Central memory CD8-positive, alpha-beta T cell (primary cell): ENCODE measurements at regions not wholly inside any gene's neighbourhood (a gene's known extent, or its start where the extent isn't known, plus 50 kb on each side); places are given as distances from the start of the nearest gene placed in this dataset.
"Not testable (repeated sequence)": the region's sequence is repeated elsewhere in the genome, so short reads cannot be mapped to it uniquely, and the experiment has no call there.

ENCODE experiments used
- ATAC-seq: fragments of 150-1000 bp; cut with Tn5 transposase; replicated peaks from 2 replicates; pipeline ENCODE4 v1.10.0; 2022; ENCODE audit warnings: mild to moderate bottlenecking, moderate FRiP score, moderate number of reproducible peaks; ENCODE audit not compliant: poor library complexity, severe bottlenecking; ENCODE audit errors: extremely low read depth
- DNase-seq, 2 donors: peaks; one replicate each; pipeline ENCODE4 v3.0.0; 2021; ENCODE audit warnings: low spot score in 2 of 2
- H3K27ac Mint-ChIP-seq: one replicate; pipeline ENCODE4 v1.8.0; 2022; ENCODE audit warnings: low read depth, mild to moderate bottlenecking, moderate library complexity, mixed read lengths
- H3K27me3 Mint-ChIP-seq: one replicate; pipeline ENCODE4 v1.8.0; 2022; ENCODE audit warnings: mixed read lengths
- H3K36me3 Mint-ChIP-seq: one replicate; pipeline ENCODE4 v1.8.0; 2022; ENCODE audit warnings: mild to moderate bottlenecking, moderate library complexity, mixed read lengths; ENCODE audit not compliant: insufficient read depth
- H3K4me1 Mint-ChIP-seq: one replicate; pipeline ENCODE4 v1.8.0; 2022; ENCODE audit warnings: mixed read lengths
- H3K4me3 Mint-ChIP-seq: one replicate; pipeline ENCODE4 v1.8.0; 2022; ENCODE audit warnings: mild to moderate bottlenecking, moderate library complexity, mixed read lengths
- H3K9me3 Mint-ChIP-seq: one replicate; pipeline ENCODE4 v1.8.0; 2022; ENCODE audit warnings: mixed read lengths

DNA sequence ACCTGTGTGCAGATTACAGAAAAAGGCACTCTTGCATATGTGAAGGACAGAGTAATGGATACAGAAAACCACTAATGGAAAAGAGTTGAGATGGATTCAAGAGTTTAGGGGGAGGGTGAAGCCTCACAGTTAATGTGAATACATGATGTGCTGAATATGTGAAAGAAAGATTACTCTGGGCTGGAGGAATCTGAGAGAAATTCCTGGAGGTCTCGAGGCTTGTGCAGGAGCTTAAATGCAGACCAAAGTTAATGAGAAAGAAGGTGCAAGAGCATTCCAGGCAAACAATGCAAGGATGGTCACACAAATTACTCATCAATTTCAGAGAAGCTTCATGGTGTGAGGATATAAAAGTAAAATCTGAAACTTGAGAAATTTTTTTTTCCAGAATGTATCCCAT, 768.8 kb downstream of the STPG2 start:
- ATAC-seq (no peak), DNase-seq (no peak)
- Mint-ChIP-seq H3K4me3 (no peak overlapping the region), H3K27me3 (no peaks in the 10 kb centered on the region), H3K9me3 (peaks cover 33% of the 10 kb centered on the region), H3K27ac (no peak overlapping the region), H3K36me3 (no peaks in the 10 kb centered on the region), H3K4me1 (no peaks in the 10 kb centered on the region)

DNA sequence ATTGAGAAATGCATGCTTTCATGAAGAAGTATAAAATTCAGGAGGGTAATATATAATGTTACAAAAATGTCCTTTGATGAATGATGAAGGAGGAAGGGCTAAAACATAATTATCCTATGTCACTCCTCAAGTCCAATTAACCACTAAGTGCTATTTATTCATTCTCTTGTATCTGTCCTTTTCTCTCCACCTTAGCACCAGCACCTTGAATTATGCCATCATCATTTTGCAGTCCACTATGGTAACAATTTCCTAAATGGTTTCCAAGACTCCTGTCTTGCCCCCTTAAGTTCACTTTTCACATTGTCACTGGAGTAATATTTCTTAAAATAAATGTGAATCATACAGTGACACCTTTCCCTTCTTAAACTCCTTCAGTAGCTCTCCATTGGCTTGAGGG, 756.3 kb downstream of the STPG2 start:
- no peaks in the 10 kb centered on the region for H3K4me1 Mint-ChIP-seq
- DNase-seq (no peak), ATAC-seq (no peak)
- no peaks in the 10 kb centered on the region for H3K27me3 Mint-ChIP-seq
- H3K27ac Mint-ChIP-seq: no peak overlapping the region
- no peak overlapping the region for H3K4me3 Mint-ChIP-seq
- H3K36me3 Mint-ChIP-seq: no peaks in the 10 kb centered on the region
- H3K9me3 Mint-ChIP-seq: peaks cover 17% of the 10 kb centered on the region

DNA sequence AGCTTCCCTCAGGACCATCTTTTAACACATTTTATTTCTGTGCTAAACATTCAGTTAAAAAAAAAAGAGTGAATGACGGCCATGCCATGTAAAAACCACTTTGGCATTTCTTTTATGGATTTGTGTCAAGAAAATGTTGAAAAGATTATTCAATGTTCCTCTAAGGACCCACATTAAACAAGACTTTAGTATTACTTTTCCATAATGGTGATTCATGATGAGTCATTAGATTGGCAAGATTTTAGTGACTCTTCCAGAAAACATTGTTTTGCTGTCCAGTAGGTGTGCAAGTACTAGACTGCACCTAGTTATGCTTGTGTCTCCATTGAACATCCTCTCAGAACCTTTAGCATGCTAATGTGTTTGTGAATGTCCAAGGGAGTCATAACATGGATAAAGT, 748.6 kb downstream of the STPG2 start:
- Mint-ChIP-seq H3K4me1 (no peaks in the 10 kb centered on the region), H3K27me3 (no peaks in the 10 kb centered on the region), H3K36me3 (no peaks in the 10 kb centered on the region), H3K27ac (no peak overlapping the region), H3K4me3 (no peak overlapping the region), H3K9me3 (no peaks in the 10 kb centered on the region)
- no peak for DNase-seq
- no peak for ATAC-seq

DNA sequence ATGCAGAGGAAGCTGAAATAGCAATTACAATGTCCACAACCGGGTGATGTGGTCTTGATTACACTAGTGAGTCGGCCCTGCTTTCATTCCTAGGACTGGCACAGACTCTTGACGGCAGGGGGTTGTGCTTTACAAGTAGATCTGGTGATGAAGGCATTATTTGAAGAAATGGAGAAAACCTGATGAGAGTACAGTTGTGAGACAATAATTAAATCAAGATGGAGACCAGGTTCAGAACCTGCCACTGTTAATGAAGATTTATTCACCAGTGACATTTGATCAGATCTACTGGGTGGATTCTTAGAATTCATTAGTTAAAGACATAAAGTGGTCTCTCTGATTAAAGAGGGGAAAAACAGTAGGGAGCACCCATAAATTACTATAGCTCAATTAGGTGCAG, 747.2 kb downstream of the STPG2 start:
- no peak for ATAC-seq
- no peaks in the 10 kb centered on the region for H3K4me1 Mint-ChIP-seq
- no peaks in the 10 kb centered on the region for H3K36me3 Mint-ChIP-seq
- H3K27ac Mint-ChIP-seq: no peak overlapping the region
- no peak for DNase-seq
- peaks cover 6% of the 10 kb centered on the region for H3K9me3 Mint-ChIP-seq
- no peaks in the 10 kb centered on the region for H3K27me3 Mint-ChIP-seq
- no peak overlapping the region for H3K4me3 Mint-ChIP-seq

DNA sequence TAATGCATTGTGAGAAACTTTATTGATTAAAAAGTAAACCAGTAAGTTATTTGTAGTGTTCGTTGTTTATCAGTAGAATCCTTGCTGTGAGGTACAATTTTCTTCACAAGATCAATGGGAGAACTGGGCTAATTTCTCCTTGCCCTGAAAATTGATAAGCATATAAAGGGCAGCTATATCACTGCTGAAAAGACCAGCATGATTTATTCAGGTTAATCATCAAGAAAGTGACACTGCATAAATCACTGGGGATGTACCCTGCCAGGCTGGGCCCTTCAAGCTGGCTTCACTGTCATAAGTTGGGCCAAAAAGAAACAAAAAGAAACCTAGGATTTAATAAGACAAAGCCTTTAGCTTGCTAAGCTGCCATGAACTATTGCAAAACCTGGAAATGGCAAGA, 746.7 kb downstream of the STPG2 start:
- Mint-ChIP-seq H3K9me3 (peaks cover 6% of the 10 kb centered on the region), H3K4me3 (no peak overlapping the region), H3K27ac (no peak overlapping the region), H3K27me3 (no peaks in the 10 kb centered on the region), H3K4me1 (no peaks in the 10 kb centered on the region), H3K36me3 (no peaks in the 10 kb centered on the region)
- no peak for ATAC-seq
- no peak for DNase-seq

DNA sequence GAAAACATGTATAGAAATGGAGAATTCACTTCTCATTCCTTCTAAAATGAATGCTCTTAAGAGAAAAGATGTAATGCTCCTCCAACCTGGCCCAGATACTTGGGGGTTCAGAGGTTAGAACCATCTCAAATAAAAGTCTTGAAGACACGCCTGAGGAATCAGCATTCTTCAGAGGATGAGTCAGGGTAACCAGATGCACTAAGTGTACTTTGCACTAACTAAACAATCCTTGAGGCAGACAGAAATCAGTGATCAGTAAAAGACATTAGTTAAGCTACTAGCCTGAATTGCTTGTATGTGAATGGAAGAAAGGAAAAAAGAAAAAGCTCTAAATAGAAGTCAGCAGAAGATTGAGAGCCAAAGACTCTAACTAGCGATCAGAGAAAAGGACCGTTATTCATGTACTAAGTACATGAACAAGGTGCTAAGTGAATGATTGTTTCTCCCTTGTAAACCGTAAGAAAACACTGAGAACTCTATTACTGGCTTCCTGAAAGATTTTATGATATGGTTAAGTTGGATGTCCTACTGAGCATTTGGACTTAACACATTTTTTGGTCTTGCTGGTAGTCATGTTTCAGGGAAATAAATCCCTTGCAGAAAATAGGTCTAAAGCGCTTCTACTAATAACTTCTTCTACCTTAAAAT, 738.3 kb downstream of the STPG2 start:
- ATAC-seq (no peak), DNase-seq (no peak)
- Mint-ChIP-seq H3K27me3 (no peaks in the 10 kb centered on the region), H3K27ac (no peak overlapping the region), H3K4me3 (no peak overlapping the region), H3K4me1 (no peaks in the 10 kb centered on the region), H3K9me3 (peaks cover 27% of the 10 kb centered on the region), H3K36me3 (no peaks in the 10 kb centered on the region)

DNA sequence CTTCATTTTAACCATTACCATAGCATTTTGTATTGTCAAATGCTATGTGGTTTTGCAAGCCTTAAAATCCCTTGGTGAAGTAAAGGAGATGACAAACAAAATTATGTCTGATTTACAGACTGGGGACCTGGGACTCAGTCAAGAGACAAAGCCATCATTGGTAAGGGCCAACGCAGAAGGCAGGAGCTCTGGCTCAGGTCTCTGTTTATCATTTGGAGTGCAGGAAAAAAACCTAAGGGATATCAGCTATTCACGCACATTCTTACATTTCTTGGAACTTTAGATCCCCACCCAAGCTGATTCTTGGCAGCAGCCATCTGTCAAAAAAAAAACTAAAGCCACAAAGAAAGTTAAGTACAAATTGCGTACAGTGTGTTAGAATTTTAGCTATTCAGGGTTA, 731.9 kb downstream of the STPG2 start:
- Mint-ChIP-seq H3K4me3 (no peak overlapping the region), H3K9me3 (peaks cover 13% of the 10 kb centered on the region), H3K4me1 (no peaks in the 10 kb centered on the region), H3K36me3 (no peaks in the 10 kb centered on the region), H3K27me3 (no peaks in the 10 kb centered on the region), H3K27ac (no peak overlapping the region)
- DNase-seq: no peak
- ATAC-seq: no peak

DNA sequence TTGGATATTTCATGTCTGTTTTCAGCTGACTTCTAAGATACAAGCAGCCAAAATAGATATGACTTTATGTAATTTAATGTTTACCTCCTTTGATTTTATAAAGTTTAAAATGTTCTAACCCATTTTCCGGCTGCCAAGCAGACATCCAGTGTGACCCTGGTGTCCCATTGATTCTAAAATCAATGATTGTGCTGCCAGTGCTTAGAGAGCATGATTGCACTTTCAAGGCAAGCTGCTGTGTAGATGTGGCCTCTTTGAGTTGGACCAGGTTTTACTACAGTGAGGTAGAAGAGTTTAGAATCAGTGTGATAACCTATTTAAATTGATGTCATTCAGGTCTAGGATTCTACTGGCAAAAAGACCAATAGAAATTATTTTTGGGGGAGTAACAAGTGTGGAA, 730.9 kb downstream of the STPG2 start:
- no peak overlapping the region for H3K4me3 Mint-ChIP-seq
- DNase-seq: no peak
- no peaks in the 10 kb centered on the region for H3K36me3 Mint-ChIP-seq
- H3K27me3 Mint-ChIP-seq: no peaks in the 10 kb centered on the region
- no peak overlapping the region for H3K27ac Mint-ChIP-seq
- H3K9me3 Mint-ChIP-seq: peaks cover 14% of the 10 kb centered on the region
- no peak for ATAC-seq
- H3K4me1 Mint-ChIP-seq: no peaks in the 10 kb centered on the region

DNA sequence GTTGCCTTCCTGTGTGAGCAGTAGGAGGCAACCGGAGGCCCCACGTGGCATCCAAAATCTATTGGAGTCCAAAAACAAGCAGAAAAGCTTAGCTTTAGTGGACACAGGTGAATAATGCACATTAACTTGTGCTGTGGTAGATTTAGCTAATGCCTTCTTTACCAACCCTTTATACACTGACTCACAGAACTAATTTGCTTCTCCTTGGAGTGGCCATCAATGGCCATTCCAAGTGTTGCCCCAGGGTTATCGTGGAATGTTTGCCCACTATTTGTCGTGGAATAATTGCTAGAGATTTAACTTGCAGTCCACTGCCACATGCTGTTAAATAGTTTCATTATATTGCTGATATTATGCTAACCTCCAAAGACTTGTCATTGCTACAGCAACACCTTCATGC, 729.1 kb downstream of the STPG2 start:
- peaks cover 19% of the 10 kb centered on the region for H3K9me3 Mint-ChIP-seq
- no peaks in the 10 kb centered on the region for H3K4me1 Mint-ChIP-seq
- H3K27ac Mint-ChIP-seq: no peak overlapping the region

DNA sequence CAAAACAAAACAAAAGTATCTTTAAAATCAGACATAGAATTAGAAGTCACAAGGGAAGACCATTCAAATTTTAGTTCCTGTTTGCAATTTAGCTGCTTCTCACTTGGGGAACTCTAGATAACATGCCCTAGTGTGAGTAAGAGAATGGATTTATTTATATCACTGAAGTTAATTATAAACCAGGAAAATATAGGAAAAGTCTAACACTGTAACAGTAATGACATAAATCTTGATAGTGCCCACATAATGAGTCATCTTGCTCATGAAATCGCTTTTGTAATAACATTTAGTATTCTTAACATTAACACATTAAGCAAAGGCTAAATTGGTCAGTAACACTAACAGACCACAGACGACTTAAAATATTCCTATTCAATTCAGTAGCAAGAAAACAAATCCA, 710.7 kb downstream of the STPG2 start:
- H3K36me3 Mint-ChIP-seq: no peaks in the 10 kb centered on the region
- DNase-seq: no peak
- no peak overlapping the region for H3K4me3 Mint-ChIP-seq
- H3K9me3 Mint-ChIP-seq: peaks cover 6% of the 10 kb centered on the region
- no peaks in the 10 kb centered on the region for H3K27me3 Mint-ChIP-seq
- H3K4me1 Mint-ChIP-seq: no peaks in the 10 kb centered on the region
- no peak for ATAC-seq
- no peak overlapping the region for H3K27ac Mint-ChIP-seq

More for the DNA sequence above, 729.1 kb downstream of the STPG2 start:
- no peak for ATAC-seq
- Mint-ChIP-seq H3K36me3 (no peaks in the 10 kb centered on the region), H3K4me3 (no peak overlapping the region), H3K27me3 (no peaks in the 10 kb centered on the region)
- no peak for DNase-seq

DNA sequence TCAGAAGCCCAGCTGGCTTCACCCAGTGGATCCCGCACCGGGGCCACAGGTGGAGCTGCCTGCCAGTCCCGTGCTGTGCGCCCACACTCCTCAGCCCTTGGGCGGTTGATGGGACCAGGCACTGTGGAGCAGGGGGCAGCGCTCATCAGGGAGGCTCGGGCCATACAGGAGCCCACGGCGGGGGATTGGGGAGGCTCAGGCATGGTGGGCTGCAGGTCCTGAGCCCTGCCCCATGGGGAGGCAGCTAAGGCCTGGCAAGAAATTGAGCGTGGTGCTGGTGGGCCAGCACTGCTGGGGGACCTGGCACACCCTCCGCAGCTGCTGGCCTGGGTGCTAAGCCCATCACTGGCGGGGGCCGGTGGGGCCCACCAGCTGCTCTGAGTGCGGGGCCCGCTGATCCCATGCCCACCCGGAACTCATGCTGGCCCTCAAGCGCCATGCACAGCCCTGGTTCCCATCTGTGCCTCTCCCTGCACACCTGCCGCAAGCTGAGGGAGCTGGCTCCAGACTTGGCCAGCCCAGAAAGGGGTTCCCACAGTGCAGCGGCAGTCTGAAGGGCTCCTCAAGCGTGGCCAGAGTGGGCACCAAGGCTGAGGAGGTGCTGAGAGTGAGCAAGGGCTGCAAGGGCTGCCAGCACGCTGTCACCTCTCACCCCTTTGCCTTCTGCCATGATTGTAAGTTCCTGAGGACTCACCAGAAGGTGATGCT, 705.1 kb downstream of the STPG2 start:
- not testable (repeated sequence) for H3K27me3 Mint-ChIP-seq, DNase-seq, ATAC-seq, H3K27ac Mint-ChIP-seq, H3K4me1 Mint-ChIP-seq, H3K36me3 Mint-ChIP-seq, H3K4me3 Mint-ChIP-seq, H3K9me3 Mint-ChIP-seq

DNA sequence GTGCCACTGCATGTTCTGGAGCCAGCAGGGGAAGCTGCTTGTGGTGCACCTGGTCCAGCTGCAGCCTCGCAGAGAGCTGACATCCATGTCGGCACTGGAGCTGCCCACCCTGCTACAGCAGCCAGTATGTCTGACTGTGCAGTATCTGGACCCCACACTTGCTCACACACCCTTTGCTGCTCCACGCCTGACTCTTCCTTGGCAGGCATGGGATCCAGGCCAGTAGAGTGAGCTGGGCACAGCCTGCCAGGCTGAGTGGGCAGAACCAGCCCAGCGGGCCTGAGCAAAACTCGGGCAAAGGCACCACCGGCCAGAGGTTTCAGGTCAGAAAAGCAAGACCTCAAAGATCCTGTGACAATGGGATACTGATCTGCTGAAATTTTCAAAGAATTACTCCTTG, 690.1 kb downstream of the STPG2 start:
- DNase-seq (no peak), ATAC-seq (no peak)
- H3K27me3 Mint-ChIP-seq: no peaks in the 10 kb centered on the region
- H3K27ac Mint-ChIP-seq: no peak overlapping the region
- H3K4me1 Mint-ChIP-seq: no peaks in the 10 kb centered on the region
- peaks cover 18% of the 10 kb centered on the region for H3K9me3 Mint-ChIP-seq
- no peaks in the 10 kb centered on the region for H3K36me3 Mint-ChIP-seq
- no peak overlapping the region for H3K4me3 Mint-ChIP-seq

DNA sequence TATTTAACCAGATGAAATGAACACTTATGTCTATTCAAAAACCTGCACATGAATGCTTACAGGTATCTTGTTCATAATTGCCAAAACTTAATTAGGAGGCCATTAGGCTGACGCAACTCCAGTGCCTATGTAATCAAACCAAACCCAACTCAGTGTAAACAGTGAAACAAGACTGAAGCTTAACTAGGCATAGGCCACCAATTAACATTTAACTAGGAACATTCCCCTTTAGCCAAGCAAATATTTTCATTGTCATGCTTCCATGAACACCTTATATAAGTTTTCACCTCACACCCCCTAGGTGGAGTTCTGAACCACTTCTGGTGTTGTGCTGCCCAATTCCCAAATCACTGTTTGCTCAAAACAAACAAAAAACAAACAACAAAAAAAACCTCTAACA, 686.0 kb downstream of the STPG2 start:
- no peak overlapping the region for H3K4me3 Mint-ChIP-seq
- H3K9me3 Mint-ChIP-seq: peaks cover 13% of the 10 kb centered on the region
- no peaks in the 10 kb centered on the region for H3K4me1 Mint-ChIP-seq
- no peak for ATAC-seq
- DNase-seq: no peak
- no peak overlapping the region for H3K27ac Mint-ChIP-seq
- H3K36me3 Mint-ChIP-seq: no peaks in the 10 kb centered on the region
- H3K27me3 Mint-ChIP-seq: no peaks in the 10 kb centered on the region
